ENCODE measurements at regions not wholly inside any gene's neighbourhood (a gene's known extent, or its start where the extent isn't known, plus 50 kb on each side); places are given as distances from the start of the nearest gene placed in this dataset.
A peak's percentile ranks its signal among the peaks of the same experiment; 100 is the strongest.

DNA sequence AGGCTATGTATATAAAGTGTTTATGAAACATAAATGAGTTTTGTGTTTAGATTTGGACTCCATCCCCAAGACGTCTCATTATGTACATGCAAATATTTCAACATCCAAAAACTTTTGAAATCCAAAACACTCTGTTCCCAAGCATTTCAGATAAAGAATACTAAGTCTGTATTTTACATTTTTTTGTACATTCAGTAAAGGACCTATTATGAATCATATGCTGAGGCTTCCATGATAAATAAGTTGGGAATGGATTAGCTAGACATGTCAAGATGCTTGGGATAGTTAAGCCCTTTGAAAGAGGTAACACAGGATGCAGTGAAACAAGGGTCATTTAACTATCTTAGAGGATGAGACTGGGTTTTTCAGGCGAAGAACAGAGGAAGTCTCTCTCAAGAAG lies 262.9 kb downstream of the SNX13 start:
- no peak for DNase-seq (ENCODE audit: low read depth)
- TF ChIP-seq, protein P1, sequence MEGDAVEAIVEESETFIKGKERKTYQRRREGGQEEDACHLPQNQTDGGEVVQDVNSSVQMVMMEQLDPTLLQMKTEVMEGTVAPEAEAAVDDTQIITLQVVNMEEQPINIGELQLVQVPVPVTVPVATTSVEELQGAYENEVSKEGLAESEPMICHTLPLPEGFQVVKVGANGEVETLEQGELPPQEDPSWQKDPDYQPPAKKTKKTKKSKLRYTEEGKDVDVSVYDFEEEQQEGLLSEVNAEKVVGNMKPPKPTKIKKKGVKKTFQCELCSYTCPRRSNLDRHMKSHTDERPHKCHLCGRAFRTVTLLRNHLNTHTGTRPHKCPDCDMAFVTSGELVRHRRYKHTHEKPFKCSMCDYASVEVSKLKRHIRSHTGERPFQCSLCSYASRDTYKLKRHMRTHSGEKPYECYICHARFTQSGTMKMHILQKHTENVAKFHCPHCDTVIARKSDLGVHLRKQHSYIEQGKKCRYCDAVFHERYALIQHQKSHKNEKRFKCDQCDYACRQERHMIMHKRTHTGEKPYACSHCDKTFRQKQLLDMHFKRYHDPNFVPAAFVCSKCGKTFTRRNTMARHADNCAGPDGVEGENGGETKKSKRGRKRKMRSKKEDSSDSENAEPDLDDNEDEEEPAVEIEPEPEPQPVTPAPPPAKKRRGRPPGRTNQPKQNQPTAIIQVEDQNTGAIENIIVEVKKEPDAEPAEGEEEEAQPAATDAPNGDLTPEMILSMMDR (conservative IDR thresholded peaks at IDR 0.05; ENCODE audit: low read depth, low read length): no peak
- no peak overlapping the region for H3K4me3 ChIP-seq (ENCODE audit: low read length)

DNA sequence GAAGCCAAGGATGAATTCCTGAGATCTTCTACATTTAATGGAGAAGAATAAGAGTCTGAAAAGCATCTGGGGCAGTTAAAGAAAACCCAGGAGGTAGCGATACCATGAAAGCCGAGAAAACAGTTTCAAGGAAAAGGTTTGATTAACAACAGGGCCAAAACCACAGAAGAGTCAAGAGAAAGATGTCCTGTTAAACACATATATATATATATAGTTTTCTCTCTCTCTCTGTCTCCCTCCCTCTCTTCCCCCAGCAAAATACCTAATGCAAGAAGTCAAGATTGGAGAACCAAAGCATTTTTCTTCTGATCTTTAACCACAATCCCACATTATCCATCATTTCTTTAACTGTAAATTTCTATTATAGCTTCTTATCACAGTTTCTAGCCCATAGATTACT lies 261.4 kb downstream of the SNX13 start:
- H3K4me3 ChIP-seq (ENCODE audit: low read length): no peak overlapping the region
- DNase-seq (ENCODE audit: low read depth): no peak
- TF ChIP-seq, protein P1 (conservative IDR thresholded peaks at IDR 0.05; ENCODE audit: low read depth, low read length): no peak

DNA sequence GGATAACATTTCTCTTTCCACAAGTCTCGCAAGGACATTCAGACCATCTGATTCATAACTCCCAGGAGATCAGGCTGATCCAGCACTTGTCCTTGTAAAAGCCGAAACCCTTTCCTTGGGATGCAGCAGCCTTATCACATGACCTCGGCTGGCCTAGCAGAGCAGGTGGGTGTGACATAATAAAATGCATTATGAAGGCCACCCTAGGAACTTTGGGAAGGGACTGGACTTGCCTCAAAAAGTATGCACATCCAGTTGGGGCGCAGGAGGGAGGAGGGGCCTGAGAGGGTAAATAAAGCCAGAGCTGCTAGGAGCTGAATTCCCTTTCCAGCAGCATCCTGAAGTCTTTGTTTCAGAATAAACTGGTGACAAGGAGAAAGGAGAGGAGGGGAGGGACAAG lies 260.8 kb downstream of the SNX13 start:
- H3K4me3 ChIP-seq (ENCODE audit: low read length): no peak overlapping the region
- TF ChIP-seq, protein P1 (conservative IDR thresholded peaks at IDR 0.05; ENCODE audit: low read depth, low read length): no peak
- DNase-seq (ENCODE audit: low read depth): no peak

DNA sequence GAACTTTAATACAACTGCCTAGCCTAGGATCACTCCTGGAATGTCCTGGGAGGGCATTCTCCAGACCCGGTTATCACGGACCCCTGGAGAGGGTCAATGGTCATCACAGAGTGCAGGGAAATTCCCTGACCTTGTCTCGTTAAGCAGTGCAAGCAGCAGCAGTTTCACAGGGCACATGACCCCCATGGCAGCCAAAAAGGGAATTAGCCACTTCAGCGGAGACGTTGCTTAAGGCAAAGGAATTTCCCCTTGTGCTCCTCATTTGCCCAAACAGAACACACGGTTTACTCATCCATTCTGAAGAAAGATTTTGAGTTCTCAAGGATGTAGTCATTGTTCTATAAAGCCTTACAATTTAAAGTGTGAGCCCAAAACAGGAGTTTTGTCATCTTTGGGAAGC lies 260.3 kb downstream of the SNX13 start:
- DNase-seq (ENCODE audit: low read depth): peak; percentile 49
- TF ChIP-seq, protein P1 (conservative IDR thresholded peaks at IDR 0.05; ENCODE audit: low read depth, low read length): no peak
- H3K4me3 ChIP-seq (ENCODE audit: low read length): no peak overlapping the region

DNA sequence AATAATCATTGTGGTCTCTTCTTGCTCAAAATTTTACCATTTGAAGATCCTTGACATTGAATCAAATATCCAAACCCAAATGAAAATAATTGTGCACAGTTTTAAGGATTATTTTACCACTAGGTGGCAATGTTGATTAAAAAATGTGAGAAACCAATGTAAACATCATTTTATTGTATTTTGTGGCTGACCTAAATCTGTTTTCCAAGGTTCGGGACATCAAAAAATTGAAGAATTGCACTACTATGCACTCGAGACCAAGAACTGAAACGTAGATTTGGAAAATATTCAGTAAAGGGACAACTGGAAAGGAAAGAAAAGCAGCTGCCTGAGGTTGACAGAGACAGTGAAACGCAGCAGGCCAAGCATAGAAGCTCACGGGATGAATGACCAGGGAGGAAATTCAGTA lies 259.3 kb downstream of the SNX13 start:
- TF ChIP-seq, protein P1 (conservative IDR thresholded peaks at IDR 0.05; ENCODE audit: low read depth, low read length): no peak
- DNase-seq (ENCODE audit: low read depth): no peak
- H3K4me3 ChIP-seq (ENCODE audit: low read length): no peak overlapping the region

DNA sequence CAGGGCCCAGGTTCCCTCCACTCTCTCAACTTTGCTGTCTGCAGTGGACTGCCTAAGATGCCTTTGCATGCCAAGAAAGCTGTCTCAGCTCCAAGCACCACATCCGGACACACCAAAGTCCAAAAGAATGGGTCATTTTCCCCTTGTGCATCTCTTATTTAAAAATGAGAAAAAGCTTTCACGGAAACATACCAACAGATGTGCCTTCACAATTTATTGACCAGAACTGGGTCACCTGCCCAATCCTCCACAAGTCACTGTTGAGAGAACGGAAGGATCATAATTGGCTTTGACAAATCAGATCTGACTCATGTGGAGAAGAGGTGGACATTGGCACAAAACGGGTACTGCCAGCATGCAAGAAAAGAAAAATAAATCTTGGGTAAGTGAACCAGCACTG lies 258.3 kb downstream of the SNX13 start:
- DNase-seq (ENCODE audit: low read depth): no peak
- H3K4me3 ChIP-seq (ENCODE audit: low read length): no peak overlapping the region
- TF ChIP-seq, protein P1 (conservative IDR thresholded peaks at IDR 0.05; ENCODE audit: low read depth, low read length): no peak

DNA sequence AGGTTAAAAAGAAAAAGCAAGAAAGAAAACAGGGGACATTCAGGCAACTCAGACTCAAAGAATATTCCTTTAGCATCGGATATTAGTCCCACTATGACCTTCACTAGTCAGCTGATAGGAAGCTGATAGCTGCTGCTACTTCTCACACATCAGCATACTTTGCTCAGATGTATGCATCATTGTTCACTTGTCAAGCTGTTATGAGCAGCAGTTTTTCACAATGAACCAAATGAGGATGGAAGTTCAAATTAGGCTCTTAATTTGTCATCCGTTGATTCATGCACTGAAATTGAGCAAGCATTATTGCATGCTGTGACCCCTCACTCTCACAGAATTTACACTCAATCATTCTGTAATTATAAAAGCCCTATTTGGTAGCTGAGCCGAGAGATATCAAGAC lies 257.7 kb downstream of the SNX13 start:
- no peak overlapping the region for H3K4me3 ChIP-seq (ENCODE audit: low read length)
- DNase-seq (ENCODE audit: low read depth): no peak
- TF ChIP-seq, protein P1 (conservative IDR thresholded peaks at IDR 0.05; ENCODE audit: low read depth, low read length): no peak

Measured in retinal pigment epithelial cell (primary cell).